ENCODE measurements at regions not wholly inside any gene's neighbourhood (a gene's known extent, or its start where the extent isn't known, plus 50 kb on each side); places are given as distances from the start of the nearest gene placed in this dataset.
"Not testable (repeated sequence)": the region's sequence is repeated elsewhere in the genome, so short reads cannot be mapped to it uniquely, and the experiment has no call there.

- no peak for DNase-seq (ENCODE audit: extremely low spot score)
Measured at GRCh38 chr10:118963341-118963740, 66.2 kb upstream of the NANOS1 start.

DNA sequence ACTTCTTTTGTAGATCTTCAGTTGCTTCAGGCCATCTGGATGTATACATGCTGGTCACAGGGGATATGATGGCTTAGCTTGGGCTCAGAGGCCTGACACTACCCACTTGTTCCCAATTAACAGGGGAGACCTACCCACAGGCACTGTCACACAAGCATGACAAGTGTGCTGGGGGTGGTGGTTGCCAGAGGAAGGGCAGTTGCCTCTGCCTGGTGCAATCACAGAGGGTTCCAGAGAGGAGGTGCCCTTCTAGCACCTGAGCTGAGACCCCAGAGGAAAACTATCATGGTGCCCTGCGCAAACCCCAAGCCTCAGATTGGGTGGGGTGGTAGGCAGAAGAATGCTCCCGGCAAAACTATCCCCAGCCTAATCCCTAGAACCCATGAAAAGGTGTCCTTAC lies 65.6 kb upstream of the NANOS1 start:
- DNase-seq (ENCODE audit: extremely low spot score), result no peak
- Histone ChIP-seq H3K9me3 (no peaks in the 10 kb centered on the region), H3K4me1 (peaks cover 20 to 33% (median 24%) of the 10 kb centered on the region in 4 donors), H3K27ac (replicated peaks in 1 of 4) (no peak overlapping the region), H3K36me3 (no peaks in the 10 kb centered on the region), H3K4me3 (no peak overlapping the region), H3K27me3 (no peaks in the 10 kb centered on the region)
- TF ChIP-seq, protein P1, sequence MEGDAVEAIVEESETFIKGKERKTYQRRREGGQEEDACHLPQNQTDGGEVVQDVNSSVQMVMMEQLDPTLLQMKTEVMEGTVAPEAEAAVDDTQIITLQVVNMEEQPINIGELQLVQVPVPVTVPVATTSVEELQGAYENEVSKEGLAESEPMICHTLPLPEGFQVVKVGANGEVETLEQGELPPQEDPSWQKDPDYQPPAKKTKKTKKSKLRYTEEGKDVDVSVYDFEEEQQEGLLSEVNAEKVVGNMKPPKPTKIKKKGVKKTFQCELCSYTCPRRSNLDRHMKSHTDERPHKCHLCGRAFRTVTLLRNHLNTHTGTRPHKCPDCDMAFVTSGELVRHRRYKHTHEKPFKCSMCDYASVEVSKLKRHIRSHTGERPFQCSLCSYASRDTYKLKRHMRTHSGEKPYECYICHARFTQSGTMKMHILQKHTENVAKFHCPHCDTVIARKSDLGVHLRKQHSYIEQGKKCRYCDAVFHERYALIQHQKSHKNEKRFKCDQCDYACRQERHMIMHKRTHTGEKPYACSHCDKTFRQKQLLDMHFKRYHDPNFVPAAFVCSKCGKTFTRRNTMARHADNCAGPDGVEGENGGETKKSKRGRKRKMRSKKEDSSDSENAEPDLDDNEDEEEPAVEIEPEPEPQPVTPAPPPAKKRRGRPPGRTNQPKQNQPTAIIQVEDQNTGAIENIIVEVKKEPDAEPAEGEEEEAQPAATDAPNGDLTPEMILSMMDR (IDR thresholded peaks at IDR 0.05), result no peak
- no peak for TF ChIP-seq POLR2A (IDR thresholded peaks at IDR 0.05; ENCODE audit: low read depth)
- no peak for TF ChIP-seq POLR2AphosphoS5 (IDR thresholded peaks at IDR 0.05)
- no peak for TF ChIP-seq EP300 (IDR thresholded peaks at IDR 0.05)
- intact Hi-C loops (cut with DNase I), result loop anchor here (10.0 kb wide), 1 partner anchor 61 kb away; the partner anchor contains the start of gene NANOS1
- no CpG with 5 or more reads among the region's 2 CpGs for WGBS

More at GRCh38 chr10:118963341-118963740, 66.2 kb upstream of the NANOS1 start:
- no peak overlapping the region for H3K27ac ChIP-seq (replicated peaks in 1 of 4)
- TF ChIP-seq POLR2A (IDR thresholded peaks at IDR 0.05; ENCODE audit: low read depth) (no peak), POLR2AphosphoS5 (IDR thresholded peaks at IDR 0.05) (no peak), EP300 (IDR thresholded peaks at IDR 0.05) (no peak)
- TF ChIP-seq, protein P1 (IDR thresholded peaks at IDR 0.05), result no peak
- no peak overlapping the region for H3K4me3 ChIP-seq
- H3K9me3 ChIP-seq, result no peaks in the 10 kb centered on the region
- intact Hi-C loops (cut with DNase I), result loop anchor here (10.0 kb wide), 1 partner anchor 61 kb away; the partner anchor contains the start of gene NANOS1
- WGBS, result 88% methylated on average over 10 of the region's 10 CpGs
- H3K4me1 ChIP-seq, result peaks cover 26 to 39% (median 30%) of the 10 kb centered on the region in 4 donors
- H3K27me3 ChIP-seq, result no peaks in the 10 kb centered on the region
- no peaks in the 10 kb centered on the region for H3K36me3 ChIP-seq

- peaks cover 14 to 27% (median 18%) of the 10 kb centered on the region in 4 donors for H3K4me1 ChIP-seq
- intact Hi-C loops (cut with DNase I), result loop anchor here (10.0 kb wide), 1 partner anchor 60 kb away; the partner anchor contains the start of gene NANOS1
- H3K27me3 ChIP-seq; H3K27ac ChIP-seq (replicated peaks in 1 of 4); H3K4me3 ChIP-seq; DNase-seq (ENCODE audit: extremely low spot score); H3K36me3 ChIP-seq; H3K9me3 ChIP-seq: not testable (repeated sequence)
- WGBS, result 100% methylated on average over 3 of the region's 3 CpGs
Measured at GRCh38 chr10:118964476-118964875, 65.0 kb upstream of the NANOS1 start.

DNA sequence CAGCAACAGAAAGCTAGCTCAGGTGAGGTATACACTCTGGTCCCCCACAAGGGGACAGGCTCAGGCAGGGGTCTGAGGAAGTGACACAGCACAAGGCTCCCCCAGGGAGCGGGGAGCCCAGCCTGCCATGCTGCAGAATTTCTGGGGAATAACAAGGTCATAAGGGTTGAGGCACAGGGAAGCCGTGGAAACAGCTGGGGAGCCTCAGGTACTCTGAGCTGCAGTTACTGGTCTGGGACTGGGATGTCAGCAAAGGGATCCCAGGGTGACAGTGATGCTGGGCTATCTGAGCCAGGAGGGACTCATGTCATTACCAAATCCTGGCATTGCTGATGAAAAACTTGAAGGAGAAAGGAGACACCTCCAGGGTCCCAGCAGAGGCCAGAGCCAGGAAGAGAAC lies 64.4 kb upstream of the NANOS1 start:
- intact Hi-C loops (cut with DNase I), result loop anchor here (10.0 kb wide), 1 partner anchor 60 kb away; the partner anchor contains the start of gene NANOS1
- 89% methylated on average over 2 of the region's 2 CpGs for WGBS
- no peak overlapping the region for H3K27ac ChIP-seq (replicated peaks in 1 of 4)
- TF ChIP-seq, protein P1 (IDR thresholded peaks at IDR 0.05), result no peak
- TF ChIP-seq EP300 (IDR thresholded peaks at IDR 0.05), result no peak
- no peak for TF ChIP-seq POLR2A (IDR thresholded peaks at IDR 0.05; ENCODE audit: low read depth)
- TF ChIP-seq POLR2AphosphoS5 (IDR thresholded peaks at IDR 0.05), result no peak
- no peak overlapping the region for H3K4me3 ChIP-seq
- H3K9me3 ChIP-seq, result no peaks in the 10 kb centered on the region
- no peak for DNase-seq (ENCODE audit: extremely low spot score)
- no peaks in the 10 kb centered on the region for H3K36me3 ChIP-seq
- H3K4me1 ChIP-seq, result peaks cover 8 to 22% (median 12%) of the 10 kb centered on the region in 4 donors
- no peaks in the 10 kb centered on the region for H3K27me3 ChIP-seq

GRCh38 chr10:118965645-118966044 lies 63.9 kb upstream of the NANOS1 start:
- WGBS, result 66% methylated on average over 3 of the region's 9 CpGs
- no peaks in the 10 kb centered on the region for H3K36me3 ChIP-seq
- no peak overlapping the region for H3K27ac ChIP-seq (replicated peaks in 1 of 4)
- H3K9me3 ChIP-seq, result no peaks in the 10 kb centered on the region
- no peak for DNase-seq (ENCODE audit: extremely low spot score)
- no peak for TF ChIP-seq POLR2AphosphoS5 (IDR thresholded peaks at IDR 0.05)
- TF ChIP-seq POLR2A (IDR thresholded peaks at IDR 0.05; ENCODE audit: low read depth), result no peak
- TF ChIP-seq, protein P1 (IDR thresholded peaks at IDR 0.05), result no peak
- TF ChIP-seq EP300 (IDR thresholded peaks at IDR 0.05), result no peak
- H3K27me3 ChIP-seq, result no peaks in the 10 kb centered on the region
- intact Hi-C loops (cut with DNase I), result loop anchor here (10.0 kb wide), 1 partner anchor 59 kb away; the partner anchor contains the start of gene NANOS1
- peaks cover 6 to 22% (median 9%) of the 10 kb centered on the region in 4 donors for H3K4me1 ChIP-seq
- no peak overlapping the region for H3K4me3 ChIP-seq
